K562 (cell line): ENCODE measurements at regions not wholly inside any gene's neighbourhood (a gene's known extent, or its start where the extent isn't known, plus 50 kb on each side); places are given as distances from the start of the nearest gene placed in this dataset.

Source experiments
- ARID1B ChIP-seq: fragments of 450-650 bp; IDR thresholded peaks from 2 replicates; pipeline ENCODE4 v1.6.1; 2016; ENCODE audit warnings: antibody characterized with exemption, mild to moderate bottlenecking, inconsistent platforms
- CBX8 ChIP-seq: fragments of 200-600 bp; sonication (generic); IDR thresholded peaks from 2 replicates; pipeline ENCODE4 v1.6.1; 2012; ENCODE audit warnings: borderline replicate concordance, mixed run types, low read depth, mild to moderate bottlenecking, moderate library complexity, mixed read lengths, low read length, control low read depth, inconsistent platforms; ENCODE audit not compliant: poor library complexity, severe bottlenecking; ENCODE audit errors: extremely low read depth
- CHCHD3 ChIP-seq: fragments of 250-450 bp; sonication (Bioruptor Pico); IDR thresholded peaks from 2 replicates; pipeline ENCODE4 v2.1.2; 2022; ENCODE audit warnings: mild to moderate bottlenecking
- ELF1 ChIP-seq: fragments of 200-800 bp; sonication (Bioruptor generic); IDR thresholded peaks from 2 replicates; pipeline ENCODE4 v1.6.1; 2016; ENCODE audit warnings: missing genetic modification characterization, missing compliant biosample characterization
- EZH2 ChIP-seq: IDR thresholded peaks from 2 replicates; pipeline ENCODE4 v1.6.1; 2012; ENCODE audit warnings: low read depth, mild to moderate bottlenecking, inconsistent platforms, low read length, borderline replicate concordance
- GABPA ChIP-seq: fragments of 200-800 bp; sonication (Bioruptor generic); conservative IDR thresholded peaks from 2 replicates; pipeline ENCODE4 v1.6.1; 2016; ENCODE audit warnings: low read depth, missing genetic modification characterization, missing compliant biosample characterization
- GATA2 ChIP-seq: sonication (generic); formaldehyde crosslinking; IDR thresholded peaks from 2 replicates; pipeline ENCODE4 v1.4.0; 2020; ENCODE audit warnings: mild to moderate bottlenecking, missing genetic modification reagents
- KLF10 ChIP-seq: fragments of 250-450 bp; sonication (Bioruptor Pico); IDR thresholded peaks from 2 replicates; pipeline ENCODE4 v1.6.1; 2021; ENCODE audit warnings: matching md5 sums
- MYBL2 ChIP-seq, 2 experiments: fragments of 450-650 bp in 1 of 2; sonication (generic) in 1 of 2; formaldehyde crosslinking in 1 of 2; IDR thresholded peaks; 2 replicates each; pipeline versions ENCODE4 v1.6.1 to v1.8.1; 2017 to 2022; ENCODE audit warnings: borderline replicate concordance in 1 of 2, inconsistent platforms in 1 of 2, low read depth in 1 of 2, mild to moderate bottlenecking in 1 of 2, missing genetic modification reagents in 1 of 2, moderate library complexity in 1 of 2
- NCOA1 ChIP-seq: fragments of 450-650 bp; IDR thresholded peaks from 2 replicates; pipeline ENCODE4 v1.6.1; 2016; ENCODE audit warnings: low read depth
- NFYB ChIP-seq: IDR thresholded peaks from 2 replicates; pipeline ENCODE4 v1.6.1; 2011; ENCODE audit warnings: mild to moderate bottlenecking, moderate library complexity; ENCODE audit not compliant: insufficient read length; ENCODE audit errors: extremely low read depth
- PHB2 ChIP-seq: fragments of 450-650 bp; IDR thresholded peaks from 2 replicates; pipeline ENCODE4 v1.6.1; 2017; ENCODE audit warnings: low read depth
- POLR3G ChIP-seq: IDR thresholded peaks from 2 replicates; pipeline ENCODE4 v1.6.1; 2011; ENCODE audit not compliant: insufficient read length, insufficient replicate concordance; ENCODE audit errors: extremely low read depth
- RHOXF2B ChIP-seq: fragments of 250-450 bp; sonication (Bioruptor Pico); conservative IDR thresholded peaks from 2 replicates; pipeline ENCODE4 v1.5.1; 2021
- SREBF1 ChIP-seq: fragments of 150-350 bp; IDR thresholded peaks from 2 replicates; pipeline ENCODE4 v1.6.1; 2014; ENCODE audit warnings: antibody characterized with exemption, low read depth, low read length, borderline replicate concordance
- SREBF2 ChIP-seq: sonication (generic); formaldehyde crosslinking; IDR thresholded peaks from 2 replicates; pipeline ENCODE4 v1.4.0; 2020; ENCODE audit warnings: mild to moderate bottlenecking, missing genetic modification reagents
- SRSF9 ChIP-seq: fragments of 200-400 bp; formaldehyde crosslinking; IDR thresholded peaks from 2 replicates; pipeline ENCODE4 v1.6.1; 2017; ENCODE audit warnings: low read depth, low read length, borderline replicate concordance
- U2AF2 ChIP-seq: fragments of 200-400 bp; formaldehyde crosslinking; optimal IDR thresholded peaks from 2 replicates; pipeline ENCODE3; 2017; ENCODE audit warnings: low read depth, mild to moderate bottlenecking, low read length
- ZFPM2 ChIP-seq: fragments of 250-450 bp; sonication (Bioruptor Pico); IDR thresholded peaks from 2 replicates; pipeline ENCODE4 v1.5.1; 2022; ENCODE audit warnings: mild to moderate bottlenecking
- ZNF165 ChIP-seq: fragments of 250-450 bp; sonication (Bioruptor Pico); IDR thresholded peaks from 2 replicates; pipeline ENCODE4 v1.4.0; 2020; ENCODE audit warnings: borderline replicate concordance
- ZNF561 ChIP-seq: fragments of 450-650 bp; formaldehyde crosslinking; conservative IDR thresholded peaks from 2 replicates; pipeline ENCODE4 v1.4.0; 2020; ENCODE audit warnings: mild to moderate bottlenecking, moderate library complexity
- ZNF75A ChIP-seq: fragments of 450-650 bp; formaldehyde crosslinking; IDR thresholded peaks from 2 replicates; pipeline ENCODE4 v1.4.0; 2020; ENCODE audit warnings: mild to moderate bottlenecking
- TF ChIP-seq, protein P1 (sequence below): IDR thresholded peaks from 3 replicates; pipeline ENCODE4 v1.6.1; 2011; ENCODE audit warnings: borderline replicate concordance, mild to moderate bottlenecking, moderate library complexity; ENCODE audit not compliant: insufficient read length; ENCODE audit errors: extremely low read depth
- TF ChIP-seq, protein P2 (sequence below): fragments of 450-650 bp; formaldehyde crosslinking; conservative IDR thresholded peaks from 2 replicates; pipeline ENCODE4 v1.4.0; 2022; ENCODE audit warnings: mild to moderate bottlenecking, missing genetic modification characterization
- TF ChIP-seq, protein P3 (sequence below): fragments of 450-650 bp; IDR thresholded peaks from one replicate; pipeline ENCODE4 v1.6.1; 2018; ENCODE audit warnings: mild to moderate bottlenecking, moderate library complexity; ENCODE audit not compliant: partially characterized antibody

DNA sequence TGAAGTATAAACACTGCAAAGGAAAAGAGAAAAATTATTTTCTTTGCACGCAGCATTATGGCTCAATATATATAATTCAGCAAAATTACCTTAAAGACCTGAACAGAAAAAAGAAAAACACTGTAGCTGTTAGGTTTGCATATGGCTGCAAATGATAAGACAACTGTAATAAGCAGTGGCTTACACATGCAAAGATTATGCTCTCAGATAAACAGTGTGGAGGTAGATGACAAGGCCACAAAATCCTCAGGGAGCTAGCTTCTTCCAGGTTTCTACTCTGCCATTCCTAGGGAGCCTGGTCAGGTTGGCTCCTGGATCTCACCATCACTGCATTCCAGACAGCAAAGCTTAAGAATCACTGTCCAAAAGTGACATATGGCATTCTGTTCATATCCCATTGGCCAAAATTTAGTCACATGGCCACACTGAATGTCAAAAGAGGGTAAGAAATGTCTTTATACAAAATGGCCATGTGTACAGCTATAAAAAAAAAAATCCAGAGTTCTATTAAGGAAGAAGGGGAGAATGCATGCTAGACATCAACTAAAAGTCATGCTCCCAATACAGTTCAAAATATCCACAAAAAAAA lies 195.2 kb upstream of the SLC7A11 start (continued):
- TF ChIP-seq GABPA (tag): no peak
- TF ChIP-seq GATA2: no peak
- peak; percentile 94 for TF ChIP-seq ARID1B
- no peak for TF ChIP-seq ZNF165 (CRISPR knock-in tag)
- TF ChIP-seq SREBF1: no peak
- no peak for TF ChIP-seq SRSF9
- TF ChIP-seq CHCHD3 (CRISPR knock-in tag): no peak
- TF ChIP-seq, protein P1, sequence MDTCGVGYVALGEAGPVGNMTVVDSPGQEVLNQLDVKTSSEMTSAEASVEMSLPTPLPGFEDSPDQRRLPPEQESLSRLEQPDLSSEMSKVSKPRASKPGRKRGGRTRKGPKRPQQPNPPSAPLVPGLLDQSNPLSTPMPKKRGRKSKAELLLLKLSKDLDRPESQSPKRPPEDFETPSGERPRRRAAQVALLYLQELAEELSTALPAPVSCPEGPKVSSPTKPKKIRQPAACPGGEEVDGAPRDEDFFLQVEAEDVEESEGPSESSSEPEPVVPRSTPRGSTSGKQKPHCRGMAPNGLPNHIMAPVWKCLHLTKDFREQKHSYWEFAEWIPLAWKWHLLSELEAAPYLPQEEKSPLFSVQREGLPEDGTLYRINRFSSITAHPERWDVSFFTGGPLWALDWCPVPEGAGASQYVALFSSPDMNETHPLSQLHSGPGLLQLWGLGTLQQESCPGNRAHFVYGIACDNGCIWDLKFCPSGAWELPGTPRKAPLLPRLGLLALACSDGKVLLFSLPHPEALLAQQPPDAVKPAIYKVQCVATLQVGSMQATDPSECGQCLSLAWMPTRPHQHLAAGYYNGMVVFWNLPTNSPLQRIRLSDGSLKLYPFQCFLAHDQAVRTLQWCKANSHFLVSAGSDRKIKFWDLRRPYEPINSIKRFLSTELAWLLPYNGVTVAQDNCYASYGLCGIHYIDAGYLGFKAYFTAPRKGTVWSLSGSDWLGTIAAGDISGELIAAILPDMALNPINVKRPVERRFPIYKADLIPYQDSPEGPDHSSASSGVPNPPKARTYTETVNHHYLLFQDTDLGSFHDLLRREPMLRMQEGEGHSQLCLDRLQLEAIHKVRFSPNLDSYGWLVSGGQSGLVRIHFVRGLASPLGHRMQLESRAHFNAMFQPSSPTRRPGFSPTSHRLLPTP: no peak
- no peak for TF ChIP-seq KLF10 (CRISPR knock-in tag)
- no peak for TF ChIP-seq ZFPM2 (CRISPR knock-in tag)
- no peak for TF ChIP-seq EZH2
- no peak for TF ChIP-seq ELF1
- TF ChIP-seq, protein P2, sequence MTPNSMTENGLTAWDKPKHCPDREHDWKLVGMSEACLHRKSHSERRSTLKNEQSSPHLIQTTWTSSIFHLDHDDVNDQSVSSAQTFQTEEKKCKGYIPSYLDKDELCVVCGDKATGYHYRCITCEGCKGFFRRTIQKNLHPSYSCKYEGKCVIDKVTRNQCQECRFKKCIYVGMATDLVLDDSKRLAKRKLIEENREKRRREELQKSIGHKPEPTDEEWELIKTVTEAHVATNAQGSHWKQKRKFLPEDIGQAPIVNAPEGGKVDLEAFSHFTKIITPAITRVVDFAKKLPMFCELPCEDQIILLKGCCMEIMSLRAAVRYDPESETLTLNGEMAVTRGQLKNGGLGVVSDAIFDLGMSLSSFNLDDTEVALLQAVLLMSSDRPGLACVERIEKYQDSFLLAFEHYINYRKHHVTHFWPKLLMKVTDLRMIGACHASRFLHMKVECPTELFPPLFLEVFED (CRISPR knock-in tag): no peak
- 0 out of 2 replicates have a peak, but pooled peaks have one; percentile 10 for TF ChIP-seq NCOA1
- TF ChIP-seq CBX8: no peak
- TF ChIP-seq PHB2: no peak
- no peak for TF ChIP-seq SREBF2 (CRISPR knock-in tag)
- TF ChIP-seq ZNF561 (CRISPR knock-in tag): no peak
- TF ChIP-seq RHOXF2B: no peak
- TF ChIP-seq U2AF2: no peak
- TF ChIP-seq ZNF75A (CRISPR knock-in tag): no peak
- TF ChIP-seq MYBL2 (IDR thresholded peaks at IDR 0.05; ENCODE audit: low read depth): no peak; the same call in 1 of the 2 replicates
- TF ChIP-seq MYBL2 (CRISPR knock-in tag; IDR thresholded peaks at IDR 0.05; ENCODE audit: borderline replicate concordance): no peak
- TF ChIP-seq POLR3G: no peak
- TF ChIP-seq, protein P3, sequence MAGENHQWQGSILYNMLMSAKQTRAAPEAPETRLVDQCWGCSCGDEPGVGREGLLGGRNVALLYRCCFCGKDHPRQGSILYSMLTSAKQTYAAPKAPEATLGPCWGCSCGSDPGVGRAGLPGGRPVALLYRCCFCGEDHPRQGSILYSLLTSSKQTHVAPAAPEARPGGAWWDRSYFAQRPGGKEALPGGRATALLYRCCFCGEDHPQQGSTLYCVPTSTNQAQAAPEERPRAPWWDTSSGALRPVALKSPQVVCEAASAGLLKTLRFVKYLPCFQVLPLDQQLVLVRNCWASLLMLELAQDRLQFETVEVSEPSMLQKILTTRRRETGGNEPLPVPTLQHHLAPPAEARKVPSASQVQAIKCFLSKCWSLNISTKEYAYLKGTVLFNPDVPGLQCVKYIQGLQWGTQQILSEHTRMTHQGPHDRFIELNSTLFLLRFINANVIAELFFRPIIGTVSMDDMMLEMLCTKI: no peak
- TF ChIP-seq NFYB: no peak
